Endometrium (tissue), 2 donors: ENCODE measurements at regions not wholly inside any gene's neighbourhood (a gene's known extent, or its start where the extent isn't known, plus 50 kb on each side); places are given as distances from the start of the nearest gene placed in this dataset.
A peak's percentile ranks its signal among the peaks of the same experiment; 100 is the strongest.

ENCODE experiments used
- FAIRE-seq: peaks from 2 replicates; lab custom pipeline; 2012; peaks lifted over from hg19 to GRCh38; lab: Jason Lieb, UNC
- donor health status: control.
- donor health status: control.

- FAIRE-seq: no peak
These were observed 414.6 kb upstream of the PDE3A start for GRCh38 chr12:19953734-19954133.

DNA sequence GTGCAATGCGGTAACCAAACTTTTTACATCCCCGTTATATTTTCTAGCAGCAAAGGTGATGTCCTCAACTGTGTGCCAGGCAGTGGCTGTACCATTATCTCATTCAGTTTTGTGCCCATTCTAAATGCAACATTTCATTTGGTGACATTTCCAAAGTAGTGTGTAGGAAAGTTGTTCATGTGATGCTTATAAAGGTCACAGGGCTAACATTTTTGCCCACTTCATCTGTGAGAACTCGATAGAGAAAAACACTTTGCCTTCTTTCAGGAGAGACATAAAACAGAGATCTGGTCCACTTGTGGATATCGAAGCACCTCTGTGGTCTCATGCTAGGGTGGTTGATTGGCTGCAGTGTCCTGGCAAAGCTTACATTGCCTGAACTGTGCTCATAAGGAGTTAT is 414.2 kb upstream of the PDE3A start:
- FAIRE-seq: no peak

DNA sequence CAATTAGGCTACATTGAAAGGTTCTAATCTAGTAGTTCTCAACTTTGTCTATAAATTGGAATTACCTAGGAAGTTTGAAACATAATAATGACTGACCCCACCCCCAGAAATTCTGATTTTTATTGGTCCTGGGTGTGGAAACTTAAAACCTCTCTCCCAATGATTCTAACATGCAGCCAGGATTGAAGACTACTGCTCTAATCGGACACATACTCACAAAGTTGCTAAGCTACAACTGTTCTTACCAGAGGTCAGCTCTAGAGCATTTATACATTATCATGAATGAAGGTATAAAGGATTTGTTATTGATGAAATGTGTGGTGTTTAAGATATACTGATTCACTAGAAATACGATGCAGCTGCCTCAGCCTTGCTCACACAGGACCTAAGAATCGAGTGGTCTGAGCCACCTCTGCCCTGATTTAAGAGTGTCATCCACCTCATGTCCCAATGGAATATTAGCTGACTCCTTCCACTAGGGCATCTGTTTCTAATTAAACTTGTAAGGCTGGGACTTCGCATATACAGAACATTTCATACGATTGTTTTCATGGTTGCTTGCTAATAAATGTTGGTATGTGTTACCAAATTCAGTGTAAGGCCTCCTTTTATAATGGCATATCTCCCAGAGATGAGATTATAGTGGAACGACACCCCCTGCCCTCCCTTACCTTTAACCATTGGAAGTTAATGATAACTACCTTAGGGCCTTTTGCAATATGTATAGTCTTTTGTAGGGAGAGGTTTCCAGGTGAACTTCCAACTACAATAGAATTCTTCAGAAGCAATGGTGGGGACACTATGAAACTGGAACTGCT is 410.8 kb upstream of the PDE3A start:
- no peak for FAIRE-seq

GRCh38 chr12:19958389-19958788 is 409.9 kb upstream of the PDE3A start:
- no peak for FAIRE-seq

DNA sequence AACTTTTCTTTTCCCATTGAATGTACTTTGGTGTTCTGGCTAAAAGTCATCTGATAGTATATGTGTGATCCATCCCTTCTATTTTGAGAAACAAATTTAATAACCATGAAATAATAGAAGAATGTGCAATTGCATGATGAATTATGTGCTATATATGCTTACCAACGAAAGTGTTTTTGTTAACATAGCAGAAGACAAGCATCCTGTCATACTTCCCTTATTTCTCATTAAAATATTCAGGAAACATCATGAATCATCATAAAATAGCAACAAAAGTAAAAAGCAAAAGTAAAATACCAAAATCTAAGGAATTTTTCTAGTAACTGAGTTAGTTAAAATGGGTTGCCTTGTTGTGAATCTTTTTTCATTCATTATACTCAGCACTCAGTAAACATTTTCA is 409.0 kb upstream of the PDE3A start:
- FAIRE-seq: no peak

- no peak for FAIRE-seq
These were observed 407.8 kb upstream of the PDE3A start for GRCh38 chr12:19960527-19960926.

- FAIRE-seq: no peak
These were observed 406.1 kb upstream of the PDE3A start for GRCh38 chr12:19962192-19962591.

DNA sequence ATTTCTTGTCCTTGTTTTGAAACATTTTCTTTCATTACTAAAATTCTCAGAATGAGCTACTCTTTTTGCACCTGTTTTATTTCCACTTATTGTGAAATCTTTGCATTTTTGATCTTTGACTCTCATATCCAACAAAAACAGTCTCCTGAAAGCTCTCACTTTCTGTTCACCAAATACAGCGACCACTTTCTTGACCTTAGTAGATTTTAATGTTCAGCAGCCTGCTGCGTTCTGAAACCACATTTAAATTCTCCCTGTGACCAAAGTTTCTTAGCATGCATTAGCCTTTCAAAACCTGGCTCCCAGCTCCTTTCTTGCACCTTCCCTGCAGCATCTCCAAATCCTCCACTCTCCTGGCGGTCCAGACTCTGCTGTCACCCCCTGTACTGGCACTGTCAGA is 404.4 kb upstream of the PDE3A start:
- no peak for FAIRE-seq

DNA sequence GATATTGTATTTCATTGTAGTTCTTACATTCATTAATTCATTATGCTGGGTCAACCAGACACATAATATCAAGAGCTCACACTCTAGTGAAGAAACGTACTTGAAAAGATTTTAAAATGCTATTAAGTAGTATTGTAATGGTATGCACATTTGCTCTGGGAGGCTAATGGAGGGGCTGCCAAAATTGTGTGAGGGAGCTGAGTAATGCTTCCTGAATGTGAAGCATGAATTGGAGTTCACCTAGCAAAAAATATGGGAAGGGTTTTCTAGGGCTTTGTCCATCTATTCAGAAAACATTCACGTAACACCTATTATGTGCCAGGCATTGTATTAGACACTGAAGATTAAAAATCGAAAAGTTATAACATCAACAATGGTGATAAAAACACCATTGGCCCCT is 403.8 kb upstream of the PDE3A start:
- FAIRE-seq: no peak

GRCh38 chr12:19965196-19966038 is 402.9 kb upstream of the PDE3A start:
- no peak for FAIRE-seq

DNA sequence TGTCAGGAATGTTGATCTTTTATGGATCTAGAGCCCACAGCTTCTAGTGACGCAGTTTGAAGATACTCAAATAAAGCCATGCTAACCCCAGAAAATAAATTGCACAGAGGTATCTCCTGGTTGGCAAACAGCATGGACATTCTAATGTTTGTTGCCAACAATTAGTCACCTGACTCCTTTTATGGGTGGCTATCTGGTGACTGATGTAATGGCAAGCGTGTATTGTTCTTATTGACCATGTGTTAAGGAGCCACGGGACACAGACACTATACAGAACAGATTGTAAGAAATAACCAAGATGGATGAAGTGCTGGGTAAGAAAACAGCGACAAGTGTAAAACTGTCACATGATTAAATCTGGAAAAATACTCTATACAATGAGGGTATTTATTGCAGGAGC is 401.3 kb upstream of the PDE3A start:
- no peak for FAIRE-seq

DNA sequence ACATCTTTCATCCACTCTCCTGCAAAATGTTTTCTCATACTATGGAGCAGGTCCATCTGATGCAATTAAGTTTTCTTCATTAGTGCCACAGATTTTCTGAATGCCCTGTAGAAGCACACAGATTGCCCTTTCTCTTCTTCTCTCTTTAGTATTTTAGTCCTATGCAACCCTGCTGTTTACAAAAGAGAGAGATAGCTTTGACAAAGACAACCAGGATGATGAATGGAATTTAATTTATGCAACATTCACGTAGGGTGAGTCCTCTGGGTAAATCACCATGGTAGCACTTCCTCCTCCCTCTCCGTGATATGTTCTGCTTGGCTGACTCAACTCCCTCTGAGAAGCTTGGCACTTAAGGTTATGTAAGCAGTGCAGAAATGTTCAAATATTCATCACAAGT is 400.9 kb upstream of the PDE3A start:
- FAIRE-seq: no peak

DNA sequence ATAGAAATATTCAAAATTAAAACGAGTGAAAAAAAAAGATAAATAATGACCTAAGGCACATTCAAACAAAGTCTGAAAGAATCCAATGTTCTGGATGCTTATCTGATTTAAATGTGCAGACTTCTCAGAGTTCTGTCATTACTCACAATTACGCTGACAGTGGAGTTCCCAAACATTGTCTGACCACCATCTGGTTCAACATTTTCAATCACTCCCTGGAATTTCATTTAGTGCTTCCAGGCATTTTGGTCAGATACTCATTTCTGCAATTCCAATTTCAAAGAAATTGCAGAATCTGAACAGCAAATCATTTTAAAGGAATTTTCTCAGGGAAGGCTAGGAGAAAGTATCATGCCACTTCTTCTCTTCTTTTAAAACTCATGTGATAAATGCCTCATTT is 398.2 kb upstream of the PDE3A start:
- peak; percentile 98 for FAIRE-seq

DNA sequence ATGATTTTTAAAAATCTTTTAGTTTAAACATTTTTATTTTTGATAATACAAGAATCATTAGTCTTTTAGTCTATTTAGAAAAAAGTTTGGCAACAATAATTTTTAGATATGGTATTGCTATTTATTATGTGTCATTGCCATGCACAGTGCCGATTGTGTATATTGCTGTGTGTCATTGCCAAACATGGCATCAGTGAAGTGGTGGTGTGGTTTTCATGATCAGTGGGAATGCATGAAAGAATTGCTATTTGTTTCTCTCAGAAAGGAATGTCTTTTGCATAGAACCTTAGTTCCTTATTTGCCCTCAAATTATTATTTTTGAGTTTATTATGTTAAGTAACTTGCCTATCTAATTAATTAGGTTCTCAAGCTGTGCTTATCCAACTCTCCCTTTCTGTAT is 397.5 kb upstream of the PDE3A start:
- no peak for FAIRE-seq

DNA sequence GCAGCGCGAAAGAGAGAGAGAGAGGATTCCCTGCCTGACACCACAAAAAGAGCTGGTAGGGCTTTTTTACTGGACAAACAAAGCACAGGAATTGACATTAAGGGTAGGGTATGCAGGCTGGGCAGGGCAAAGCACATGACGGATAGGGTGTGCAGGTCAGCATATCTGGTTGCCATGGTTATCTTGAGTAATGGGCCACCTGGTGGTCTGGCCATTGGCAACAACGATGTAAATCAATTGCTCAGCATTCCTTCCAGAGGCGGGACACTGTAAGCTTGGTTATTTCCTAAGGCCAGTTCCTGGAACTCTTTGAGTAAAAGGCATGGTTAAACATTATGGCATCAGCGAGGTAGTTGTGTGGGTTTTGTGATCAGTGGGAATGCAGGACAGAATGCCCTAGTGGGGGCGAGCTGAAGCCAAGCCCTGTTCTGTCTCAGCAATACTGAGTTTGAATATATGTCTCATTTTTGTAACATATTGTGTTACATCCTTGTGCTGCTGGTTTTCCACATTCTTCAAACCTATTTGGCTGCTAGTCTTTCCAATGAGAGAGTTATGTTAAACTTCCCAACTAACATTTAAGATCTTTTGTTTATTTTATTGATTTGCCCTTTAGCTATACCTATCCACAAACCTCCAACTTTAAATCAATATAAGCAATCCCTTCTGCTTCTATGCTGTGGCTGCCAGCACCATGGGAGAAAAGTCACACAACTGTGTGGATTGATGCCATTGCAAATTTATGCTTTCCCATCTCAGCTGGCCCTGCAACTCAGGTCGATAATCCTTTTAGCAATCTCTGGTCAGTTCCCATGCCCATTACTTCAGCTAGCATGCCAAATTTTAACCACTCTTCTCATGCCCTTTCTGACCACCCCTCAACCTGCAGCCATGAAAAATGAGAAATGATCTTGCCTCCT is 396.7 kb upstream of the PDE3A start:
- no peak for FAIRE-seq

DNA sequence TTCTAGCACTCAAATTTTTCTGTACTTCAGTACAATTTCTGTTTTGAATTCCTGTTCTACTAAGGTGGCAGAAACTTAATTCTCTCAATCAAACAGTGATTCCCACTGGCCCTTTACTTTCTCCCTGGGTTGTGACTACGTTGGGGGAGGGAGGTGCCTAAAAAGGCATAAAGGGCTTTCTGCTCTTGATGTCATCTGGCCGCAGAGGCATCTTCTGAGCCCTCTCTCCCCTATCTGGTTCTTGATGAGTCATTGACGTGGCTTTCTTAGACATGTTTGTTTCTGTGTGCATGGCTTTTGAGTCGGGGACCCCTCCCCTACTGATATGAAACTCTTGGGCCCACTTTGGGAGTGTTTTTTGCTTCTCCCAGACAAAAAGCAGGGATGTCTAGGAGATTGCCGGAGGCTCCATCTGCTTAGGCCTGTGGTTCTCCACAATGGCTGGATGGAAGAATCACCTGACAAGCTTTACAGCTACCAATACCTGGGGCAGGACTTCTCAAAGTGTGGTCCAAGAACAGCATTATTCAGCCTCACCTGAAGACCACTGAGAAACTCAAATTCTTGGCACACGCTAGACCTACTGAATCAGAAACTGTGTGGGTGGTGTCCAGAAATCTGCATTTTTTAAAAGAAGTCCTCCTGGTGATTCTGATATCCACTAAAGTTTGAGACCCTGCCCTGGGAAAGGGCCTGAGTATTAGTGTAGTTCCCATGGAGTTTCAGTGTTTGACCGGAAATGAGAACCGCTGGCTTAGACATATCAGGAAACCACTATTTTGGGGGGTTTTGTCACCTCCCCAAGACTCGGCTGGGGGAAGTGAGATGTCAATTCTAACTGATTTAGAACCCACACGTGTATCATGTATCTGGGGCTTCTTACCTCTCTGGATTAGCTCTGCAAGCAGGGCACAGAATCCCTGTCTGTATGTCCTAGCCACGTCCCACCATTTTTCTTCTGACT is 395.7 kb upstream of the PDE3A start:
- no peak for FAIRE-seq

DNA sequence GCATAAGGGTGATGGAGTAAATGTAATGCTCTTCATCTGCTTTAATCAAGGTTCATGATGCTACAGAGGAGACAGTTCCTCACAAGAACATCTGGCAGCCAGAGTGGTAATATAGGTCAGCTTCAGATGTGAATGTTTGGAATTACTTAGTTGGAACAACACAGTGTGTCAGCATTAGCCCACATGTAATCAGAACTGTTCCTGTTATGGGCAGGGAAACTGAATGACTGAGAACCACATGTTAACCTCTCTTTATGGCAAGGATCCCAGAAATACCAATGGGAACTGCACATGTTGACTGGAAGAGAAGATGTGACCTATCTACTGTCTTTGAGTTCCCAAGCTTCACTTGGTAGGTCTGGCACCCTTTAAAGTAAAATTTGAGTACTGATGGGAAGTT is 390.1 kb upstream of the PDE3A start:
- FAIRE-seq: peak; percentile 91

GRCh38 chr12:19979584-19979983 is 388.8 kb upstream of the PDE3A start:
- FAIRE-seq: no peak

GRCh38 chr12:19981944-19982343 is 386.4 kb upstream of the PDE3A start:
- FAIRE-seq: no peak

- FAIRE-seq: no peak
These were observed 380.3 kb upstream of the PDE3A start for GRCh38 chr12:19988001-19988400.

- FAIRE-seq: peak; percentile 92
These were observed 379.9 kb upstream of the PDE3A start for GRCh38 chr12:19988459-19988873.
